ENCODE measurements at regions not wholly inside any gene's neighbourhood (a gene's known extent, or its start where the extent isn't known, plus 50 kb on each side); places are given as distances from the start of the nearest gene placed in this dataset.

GRCh38 chr16:62977876-62978275 lies 941.6 kb upstream of the CDH8 start:
- Histone ChIP-seq H3K27me3 (ENCODE audit: insufficient read depth, low read length, poor library complexity, severe bottlenecking) (no peaks in the 10 kb centered on the region), H3K27ac (ENCODE audit: low read depth, low read length) (no peak overlapping the region), H3K4me1 (ENCODE audit: insufficient read depth, low read length) (no peaks in the 10 kb centered on the region), H3K36me3 (ENCODE audit: insufficient read depth, low read length) (no peaks in the 10 kb centered on the region), H3K9me3 (ENCODE audit: low read length) (no peaks in the 10 kb centered on the region), H3K4me3 (ENCODE audit: low read length) (no peak overlapping the region)
- ChIA-PET CTCF (no interaction called here), POLR2A (no interaction called here)
- Mint-ChIP-seq H3K4me3 (no peak overlapping the region), H3K4me1 (no peaks in the 10 kb centered on the region), H3K27ac (no peak overlapping the region), H3K36me3 (no peaks in the 10 kb centered on the region), H3K27me3 (no peaks in the 10 kb centered on the region), H3K9me3 (peaks cover 12 to 31% (median 21%) of the 10 kb centered on the region in 5 donors)
- no peak for DNase-seq

GRCh38 chr16:62974424-62974823 lies 938.2 kb upstream of the CDH8 start:
- POLR2A ChIA-PET = no interaction called here
- Mint-ChIP-seq H3K9me3 (peaks cover 12 to 38% (median 29%) of the 10 kb centered on the region in 5 donors), H3K27me3 (no peaks in the 10 kb centered on the region), H3K4me1 (no peaks in the 10 kb centered on the region), H3K4me3 (no peak overlapping the region), H3K36me3 (no peaks in the 10 kb centered on the region), H3K27ac (no peak overlapping the region)
- Histone ChIP-seq H3K36me3 (ENCODE audit: insufficient read depth, low read length) (no peaks in the 10 kb centered on the region), H3K27ac (ENCODE audit: low read depth, low read length) (no peak overlapping the region), H3K4me1 (ENCODE audit: insufficient read depth, low read length) (no peaks in the 10 kb centered on the region), H3K27me3 (ENCODE audit: insufficient read depth, low read length, poor library complexity, severe bottlenecking) (no peaks in the 10 kb centered on the region), H3K9me3 (ENCODE audit: low read length) (no peaks in the 10 kb centered on the region), H3K4me3 (ENCODE audit: low read length) (no peak overlapping the region)
- CTCF ChIA-PET = no interaction called here
- DNase-seq = no peak

GRCh38 chr16:62970851-62971250 lies 934.6 kb upstream of the CDH8 start:
- no peaks in the 10 kb centered on the region for H3K36me3 Mint-ChIP-seq

GRCh38 chr16:62969711-62970318 lies 933.6 kb upstream of the CDH8 start:
- DNase-seq = no peak
- no peaks in the 10 kb centered on the region for H3K27me3 ChIP-seq (ENCODE audit: insufficient read depth, low read length, poor library complexity, severe bottlenecking)
- H3K9me3 ChIP-seq (ENCODE audit: low read length) = no peaks in the 10 kb centered on the region
- Mint-ChIP-seq H3K27me3 (no peaks in the 10 kb centered on the region), H3K27ac (no peak overlapping the region), H3K36me3 (no peaks in the 10 kb centered on the region), H3K4me3 (no peak overlapping the region), H3K9me3 (peaks cover 4 to 43% (median 19%) of the 10 kb centered on the region in 5 donors), H3K4me1 (no peaks in the 10 kb centered on the region)
- no peak overlapping the region for H3K27ac ChIP-seq (ENCODE audit: low read depth, low read length)
- no peak overlapping the region for H3K4me3 ChIP-seq (ENCODE audit: low read length)
- ChIA-PET CTCF (no interaction called here), POLR2A (no interaction called here)
- H3K36me3 ChIP-seq (ENCODE audit: insufficient read depth, low read length) = no peaks in the 10 kb centered on the region
- H3K4me1 ChIP-seq (ENCODE audit: insufficient read depth, low read length) = no peaks in the 10 kb centered on the region

More at GRCh38 chr16:62970851-62971250, 934.6 kb upstream of the CDH8 start:
- no peak for DNase-seq
- Mint-ChIP-seq H3K4me3 (no peak overlapping the region), H3K27ac (no peak overlapping the region), H3K27me3 (no peaks in the 10 kb centered on the region), H3K4me1 (no peaks in the 10 kb centered on the region), H3K9me3 (peaks cover 6 to 41% (median 21%) of the 10 kb centered on the region in 5 donors)
- Histone ChIP-seq H3K36me3 (ENCODE audit: insufficient read depth, low read length) (no peaks in the 10 kb centered on the region), H3K4me3 (ENCODE audit: low read length) (no peak overlapping the region), H3K4me1 (ENCODE audit: insufficient read depth, low read length) (no peaks in the 10 kb centered on the region), H3K9me3 (ENCODE audit: low read length) (no peaks in the 10 kb centered on the region), H3K27ac (ENCODE audit: low read depth, low read length) (no peak overlapping the region), H3K27me3 (ENCODE audit: insufficient read depth, low read length, poor library complexity, severe bottlenecking) (no peaks in the 10 kb centered on the region)
- CTCF ChIA-PET = interaction anchor here (0.9 kb wide), 1 partner anchor 32 kb away, joined by 3 read pairs; no protein-coding TSS in a partner anchor
- POLR2A ChIA-PET = no interaction called here

GRCh38 chr16:62967611-62968010 lies 931.4 kb upstream of the CDH8 start:
- no peaks in the 10 kb centered on the region for H3K36me3 ChIP-seq (ENCODE audit: insufficient read depth, low read length)
- Mint-ChIP-seq H3K4me3 (no peak overlapping the region), H3K27me3 (no peaks in the 10 kb centered on the region), H3K4me1 (no peaks in the 10 kb centered on the region), H3K36me3 (no peaks in the 10 kb centered on the region), H3K27ac (no peak overlapping the region), H3K9me3 (peaks cover 9 to 39% (median 17%) of the 10 kb centered on the region in 5 donors)
- no peak overlapping the region for H3K4me3 ChIP-seq (ENCODE audit: low read length)
- H3K9me3 ChIP-seq (ENCODE audit: low read length) = no peaks in the 10 kb centered on the region
- DNase-seq = no peak
- POLR2A ChIA-PET = no interaction called here
- no peak overlapping the region for H3K27ac ChIP-seq (ENCODE audit: low read depth, low read length)
- no peaks in the 10 kb centered on the region for H3K27me3 ChIP-seq (ENCODE audit: insufficient read depth, low read length, poor library complexity, severe bottlenecking)
- CTCF ChIA-PET = no interaction called here
- no peaks in the 10 kb centered on the region for H3K4me1 ChIP-seq (ENCODE audit: insufficient read depth, low read length)

- Mint-ChIP-seq H3K4me1 (no peaks in the 10 kb centered on the region), H3K27me3 (no peaks in the 10 kb centered on the region), H3K27ac (no peak overlapping the region), H3K9me3 (peaks cover 9 to 39% (median 17%) of the 10 kb centered on the region in 5 donors), H3K36me3 (no peaks in the 10 kb centered on the region), H3K4me3 (no peak overlapping the region)
- DNase-seq = no peak
- H3K4me1 ChIP-seq (ENCODE audit: insufficient read depth, low read length) = no peaks in the 10 kb centered on the region
- H3K36me3 ChIP-seq (ENCODE audit: insufficient read depth, low read length) = no peaks in the 10 kb centered on the region
- ChIA-PET CTCF (no interaction called here), POLR2A (no interaction called here)
- H3K27ac ChIP-seq (ENCODE audit: low read depth, low read length) = no peak overlapping the region
- H3K27me3 ChIP-seq (ENCODE audit: insufficient read depth, low read length, poor library complexity, severe bottlenecking) = no peaks in the 10 kb centered on the region
- H3K4me3 ChIP-seq (ENCODE audit: low read length) = no peak overlapping the region
- no peaks in the 10 kb centered on the region for H3K9me3 ChIP-seq (ENCODE audit: low read length)
Measured at GRCh38 chr16:62967163-62967562, 930.9 kb upstream of the CDH8 start.

- Mint-ChIP-seq H3K4me3 (no peak overlapping the region), H3K36me3 (no peaks in the 10 kb centered on the region), H3K27ac (no peak overlapping the region), H3K27me3 (no peaks in the 10 kb centered on the region), H3K4me1 (no peaks in the 10 kb centered on the region), H3K9me3 (peaks cover 9 to 44% (median 17%) of the 10 kb centered on the region in 5 donors)
- Histone ChIP-seq H3K4me3 (ENCODE audit: low read length) (no peak overlapping the region), H3K27me3 (ENCODE audit: insufficient read depth, low read length, poor library complexity, severe bottlenecking) (no peaks in the 10 kb centered on the region), H3K4me1 (ENCODE audit: insufficient read depth, low read length) (no peaks in the 10 kb centered on the region), H3K27ac (ENCODE audit: low read depth, low read length) (no peak overlapping the region), H3K9me3 (ENCODE audit: low read length) (no peaks in the 10 kb centered on the region), H3K36me3 (ENCODE audit: insufficient read depth, low read length) (no peaks in the 10 kb centered on the region)
- POLR2A ChIA-PET = no interaction called here
- no peak for DNase-seq
- CTCF ChIA-PET = no interaction called here
Measured at GRCh38 chr16:62966626-62967025, 930.4 kb upstream of the CDH8 start.

- Mint-ChIP-seq H3K27ac (no peak overlapping the region), H3K4me3 (no peak overlapping the region)
- CTCF ChIA-PET = no interaction called here
Measured at GRCh38 chr16:62965831-62966230, 929.6 kb upstream of the CDH8 start.

GRCh38 chr16:62963846-62964245 lies 927.6 kb upstream of the CDH8 start:
- no peak for DNase-seq
- POLR2A ChIA-PET = no interaction called here
- H3K27ac ChIP-seq (ENCODE audit: low read depth, low read length) = no peak overlapping the region
- peaks cover 9 to 36% (median 11%) of the 10 kb centered on the region in 5 donors for H3K9me3 Mint-ChIP-seq
- no peaks in the 10 kb centered on the region for H3K36me3 ChIP-seq (ENCODE audit: insufficient read depth, low read length)
- no peak overlapping the region for H3K4me3 Mint-ChIP-seq
- H3K4me1 Mint-ChIP-seq = no peaks in the 10 kb centered on the region
- no peaks in the 10 kb centered on the region for H3K36me3 Mint-ChIP-seq
- no peak overlapping the region for H3K27ac Mint-ChIP-seq
- no peak overlapping the region for H3K4me3 ChIP-seq (ENCODE audit: low read length)
- no peaks in the 10 kb centered on the region for H3K27me3 Mint-ChIP-seq
- no peaks in the 10 kb centered on the region for H3K4me1 ChIP-seq (ENCODE audit: insufficient read depth, low read length)
- H3K27me3 ChIP-seq (ENCODE audit: insufficient read depth, low read length, poor library complexity, severe bottlenecking) = no peaks in the 10 kb centered on the region
- no peaks in the 10 kb centered on the region for H3K9me3 ChIP-seq (ENCODE audit: low read length)
- CTCF ChIA-PET = no interaction called here

More at GRCh38 chr16:62965831-62966230, 929.6 kb upstream of the CDH8 start:
- peaks cover 9 to 42% (median 17%) of the 10 kb centered on the region in 5 donors for H3K9me3 Mint-ChIP-seq
- H3K4me1 Mint-ChIP-seq = no peaks in the 10 kb centered on the region
- Histone ChIP-seq H3K36me3 (ENCODE audit: insufficient read depth, low read length) (no peaks in the 10 kb centered on the region), H3K4me1 (ENCODE audit: insufficient read depth, low read length) (no peaks in the 10 kb centered on the region), H3K9me3 (ENCODE audit: low read length) (no peaks in the 10 kb centered on the region), H3K27me3 (ENCODE audit: insufficient read depth, low read length, poor library complexity, severe bottlenecking) (no peaks in the 10 kb centered on the region), H3K27ac (ENCODE audit: low read depth, low read length) (no peak overlapping the region), H3K4me3 (ENCODE audit: low read length) (no peak overlapping the region)
- POLR2A ChIA-PET = no interaction called here
- no peaks in the 10 kb centered on the region for H3K36me3 Mint-ChIP-seq
- DNase-seq = no peak
- no peaks in the 10 kb centered on the region for H3K27me3 Mint-ChIP-seq

All from CD8-positive, alpha-beta memory T cell (primary cell).